Common myeloid progenitor, CD34-positive (primary cell): ENCODE measurements at regions not wholly inside any gene's neighbourhood (a gene's known extent, or its start where the extent isn't known, plus 50 kb on each side); places are given as distances from the start of the nearest gene placed in this dataset.
"Not testable (repeated sequence)": the region's sequence is repeated elsewhere in the genome, so short reads cannot be mapped to it uniquely, and the experiment has no call there.

Experiments
- CTCF ChIA-PET: fragments of 350-600 bp; sonication (Branson Sonifier 250); formaldehyde crosslinking; loops from one replicate; lab custom pipeline; 2021; ENCODE audit warnings: antibody characterized with exemption; lab: Charles Lee
- POLR2A ChIA-PET: fragments of 350-600 bp; sonication (Branson Sonifier 250); formaldehyde crosslinking; loops from one replicate; lab custom pipeline; 2021; ENCODE audit warnings: antibody characterized with exemption; lab: Charles Lee
- DNase-seq, 3 donors: peaks; one replicate each; pipeline versions ENCODE4 v3.0.0 to v3.0.0-alpha.2; 2013
- H3K27ac ChIP-seq, 2 experiments: 1 replicate in 1 of 2; 2 replicates in 1 of 2; pipeline ENCODE4 v1.7.0; 2013; ENCODE audit warnings: inconsistent platforms in 2 of 2, low read length in 2 of 2, mild to moderate bottlenecking in 2 of 2, low read depth in 1 of 2, moderate library complexity in 1 of 2; ENCODE audit not compliant: severe bottlenecking in 2 of 2, insufficient read depth in 1 of 2, poor library complexity in 1 of 2
- H3K27me3 ChIP-seq, 5 experiments: replicated peaks in 2 of 5; 1 replicate in 3 of 5; 2 replicates in 2 of 5; pipeline versions ENCODE4 v1.6.1 to v1.7.0; 2013; ENCODE audit warnings: low read length in 4 of 5, mild to moderate bottlenecking in 2 of 5, moderate library complexity in 2 of 5, inconsistent platforms in 1 of 5; ENCODE audit not compliant: insufficient read depth in 5 of 5, control insufficient read depth in 4 of 5
- H3K36me3 ChIP-seq, 4 experiments: 1 replicate in 2 of 4; 2 replicates in 2 of 4; pipeline versions ENCODE4 v1.6.1 to v1.7.0; 2013; ENCODE audit warnings: low read length in 3 of 4, control low read depth in 1 of 4, mild to moderate bottlenecking in 1 of 4; ENCODE audit not compliant: control insufficient read depth in 4 of 4, insufficient read depth in 4 of 4
- H3K4me1 ChIP-seq, 4 experiments: 1 replicate in 3 of 4; 2 replicates in 1 of 4; pipeline versions ENCODE4 v1.6.1 to v1.7.1; 2013; ENCODE audit warnings: low read length in 3 of 4, mild to moderate bottlenecking in 3 of 4, control low read depth in 1 of 4, inconsistent platforms in 1 of 4, moderate library complexity in 1 of 4; ENCODE audit not compliant: control insufficient read depth in 4 of 4, insufficient read depth in 4 of 4; ENCODE audit errors: control extremely low read depth in 1 of 4
- H3K4me3 ChIP-seq, 7 experiments: 1 replicate in 4 of 7; 2 replicates in 3 of 7; pipeline versions ENCODE4 v1.5.1 to v1.7.0; 2013; ENCODE audit warnings: mild to moderate bottlenecking in 7 of 7, low read length in 6 of 7, moderate library complexity in 6 of 7, inconsistent platforms in 2 of 7, low read depth in 2 of 7, control low read depth in 1 of 7; ENCODE audit not compliant: insufficient read depth in 4 of 7, control insufficient read depth in 1 of 7; ENCODE audit errors: extremely low read depth in 1 of 7
- H3K9me3 ChIP-seq, 5 experiments: 1 replicate in 4 of 5; 2 replicates in 1 of 5; pipeline versions ENCODE4 v1.6.1 to v1.7.1; 2013; ENCODE audit warnings: low read length in 4 of 5, mild to moderate bottlenecking in 2 of 5, inconsistent platforms in 1 of 5, low read depth in 1 of 5, moderate library complexity in 1 of 5; ENCODE audit not compliant: control insufficient read depth in 4 of 5, insufficient read depth in 2 of 5; ENCODE audit errors: control extremely low read depth in 1 of 5
- WGBS: methylation state at CpG from one replicate; pipeline ENCODE4 v1.1.5; 2013; ENCODE audit not compliant: insufficient coverage; 5-methylcytosine and 5-hydroxymethylcytosine counted together

GRCh38 chr2:84301717-84302116, 157.4 kb downstream of the SUCLG1 start:
- CTCF ChIA-PET, result no interaction called here
- Histone ChIP-seq H3K36me3 (no peaks in the 10 kb centered on the region), H3K27ac (no peak overlapping the region), H3K9me3 (peaks cover 0 to 13% (median 2%) of the 10 kb centered on the region in 5 experiments), H3K27me3 (no peaks in the 10 kb centered on the region), H3K4me1 (peaks cover 0 to 6% (median 0%) of the 10 kb centered on the region in 4 experiments), H3K4me3 (no peak overlapping the region)
- WGBS, result 100% methylated on average over 6 of the region's 6 CpGs
- no peak for DNase-seq
- POLR2A ChIA-PET, result no interaction called here

- Histone ChIP-seq H3K27ac (no peak overlapping the region), H3K27me3 (peaks cover 0 to 2% (median 0%) of the 10 kb centered on the region in 5 experiments), H3K4me1 (peaks cover 0 to 6% (median 0%) of the 10 kb centered on the region in 4 experiments), H3K4me3 (no peak overlapping the region), H3K36me3 (no peaks in the 10 kb centered on the region), H3K9me3 (peaks cover 0 to 6% (median under 1%) of the 10 kb centered on the region in 5 experiments)
- 100% methylated on average over 4 of the region's 4 CpGs for WGBS
- no peak for DNase-seq
- ChIA-PET POLR2A (no interaction called here), CTCF (no interaction called here)
These were observed 158.4 kb downstream of the SUCLG1 start for GRCh38 chr2:84300696-84301029.

- CTCF ChIA-PET, result interaction anchor here (1.4 to 1.7 kb wide), 2 partner anchors 15 to 19 kb away, joined by 4 to 5 read pairs; no protein-coding TSS in a partner anchor
These were observed 158.9 kb downstream of the SUCLG1 start for GRCh38 chr2:84300001-84300695.

GRCh38 chr2:84299211-84299775, 159.8 kb downstream of the SUCLG1 start:
- ChIA-PET CTCF (interaction anchor here (1.0 to 1.7 kb wide), 4 partner anchors 14 to 54 kb away, joined by 3 to 6 read pairs (median 4); no protein-coding TSS in a partner anchor), POLR2A (no interaction called here)
- no peak for DNase-seq
- H3K27me3 ChIP-seq, result peaks cover 0 to 2% (median 0%) of the 10 kb centered on the region in 5 experiments
- H3K4me3 ChIP-seq, result no peak overlapping the region
- 89% methylated on average over 1 of the region's 3 CpGs for whole genome bisulfite sequencing
- no peak overlapping the region for H3K27ac ChIP-seq
- H3K9me3 ChIP-seq, result no peaks in the 10 kb centered on the region
- peaks cover 0 to 6% (median 0%) of the 10 kb centered on the region in 4 experiments for H3K4me1 ChIP-seq
- no peaks in the 10 kb centered on the region for H3K36me3 ChIP-seq

More at GRCh38 chr2:84300001-84300695, 158.9 kb downstream of the SUCLG1 start:
- H3K4me3 ChIP-seq, H3K36me3 ChIP-seq, H3K27ac ChIP-seq, H3K27me3 ChIP-seq, H3K4me1 ChIP-seq, H3K9me3 ChIP-seq, POLR2A ChIA-PET, DNase-seq: not testable (repeated sequence)
- WGBS, result 100% methylated on average over 3 of the region's 8 CpGs

- ChIA-PET POLR2A (interaction anchor here (0.6 kb wide), 1 partner anchor 202 kb away, joined by 3 read pairs; no protein-coding TSS in a partner anchor), CTCF (interaction anchor here (1.4 kb wide), 1 partner anchor 18 kb away, joined by 4 read pairs; no protein-coding TSS in a partner anchor)
- Histone ChIP-seq H3K9me3 (no peaks in the 10 kb centered on the region), H3K27ac (no peak overlapping the region), H3K4me3 (no peak overlapping the region), H3K4me1 (peaks cover 0 to 6% (median 0%) of the 10 kb centered on the region in 4 experiments), H3K36me3 (no peaks in the 10 kb centered on the region), H3K27me3 (peaks cover 0 to 2% (median 0%) of the 10 kb centered on the region in 5 experiments)
- 80% methylated on average over 1 of the region's 3 CpGs for WGBS
- no peak for DNase-seq
These were observed 161.9 kb downstream of the SUCLG1 start for GRCh38 chr2:84297155-84297554.

GRCh38 chr2:84293791-84294380, 165.2 kb downstream of the SUCLG1 start:
- H3K27me3 ChIP-seq, result peaks cover 0 to 2% (median 0%) of the 10 kb centered on the region in 5 experiments
- CTCF ChIA-PET, result no interaction called here
- WGBS, result 92% methylated on average over 6 of the region's 6 CpGs
- H3K4me3 ChIP-seq, result no peak overlapping the region
- peaks cover 0 to 6% (median 0%) of the 10 kb centered on the region in 4 experiments for H3K4me1 ChIP-seq
- peaks cover 0 to 2% (median 0%) of the 10 kb centered on the region in 5 experiments for H3K9me3 ChIP-seq
- no peaks in the 10 kb centered on the region for H3K36me3 ChIP-seq
- DNase-seq, result no peak
- POLR2A ChIA-PET, result no interaction called here
- H3K27ac ChIP-seq, result no peak overlapping the region
